Activated naive CD4-positive, alpha-beta T cell treated with anti-CD3 and anti-CD28 coated beads, Interleukin-2, amount 10 ng/mL, durations not matched to agents 7 days and 5 days (primary cell): ENCODE measurements at regions not wholly inside any gene's neighbourhood (a gene's known extent, or its start where the extent isn't known, plus 50 kb on each side); places are given as distances from the start of the nearest gene placed in this dataset.

Source experiments
- CTCF ChIA-PET: fragments of 350-600 bp; sonication (Branson Sonifier 250); formaldehyde crosslinking; loops from one replicate; lab custom pipeline; 2021; ENCODE audit warnings: antibody characterized with exemption; lab: Charles Lee
- DNase-seq: peaks from one replicate; pipeline ENCODE4 v3.0.0-alpha.2; 2020
- H3K27ac Mint-ChIP-seq: one replicate; pipeline ENCODE4 v1.8.0; 2021; ENCODE audit warnings: mild to moderate bottlenecking, moderate library complexity, mixed read lengths
- H3K27me3 Mint-ChIP-seq: one replicate; pipeline ENCODE4 v1.8.0; 2021; ENCODE audit warnings: mild to moderate bottlenecking, mixed read lengths
- H3K36me3 Mint-ChIP-seq: one replicate; pipeline ENCODE4 v1.8.0; 2021; ENCODE audit warnings: mixed read lengths
- H3K4me1 Mint-ChIP-seq: one replicate; pipeline ENCODE4 v1.8.0; 2021; ENCODE audit warnings: mixed read lengths
- H3K4me3 Mint-ChIP-seq: one replicate; pipeline ENCODE4 v1.8.0; 2021; ENCODE audit warnings: mild to moderate bottlenecking, moderate library complexity, mixed read lengths
- H3K9me3 Mint-ChIP-seq: one replicate; pipeline ENCODE4 v1.8.0; 2021; ENCODE audit warnings: mixed read lengths

DNA sequence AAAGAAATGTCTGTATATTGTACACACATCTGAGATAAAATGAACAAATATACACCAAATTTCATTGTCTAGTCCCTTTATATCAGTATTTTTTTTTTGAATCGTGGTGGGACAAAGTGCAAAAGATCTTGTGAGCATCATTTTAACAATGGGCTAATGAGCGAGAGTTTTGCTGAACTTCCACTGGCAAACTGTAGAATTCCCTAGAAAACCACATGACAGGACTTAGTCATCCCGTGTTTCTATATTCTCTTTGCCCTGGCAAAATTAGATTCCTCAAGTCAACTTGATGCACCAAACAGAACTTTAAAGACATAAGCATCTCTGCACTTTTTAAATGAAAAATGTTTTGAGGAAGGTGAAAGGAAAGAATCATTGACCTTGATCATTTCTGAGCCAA is 488.2 kb upstream of the PTBP2 start:
- Mint-ChIP-seq H3K36me3 (no peaks in the 10 kb centered on the region), H3K27me3 (no peaks in the 10 kb centered on the region), H3K4me1 (no peaks in the 10 kb centered on the region), H3K9me3 (no peaks in the 10 kb centered on the region), H3K4me3 (no peak overlapping the region), H3K27ac (no peak overlapping the region)
- CTCF ChIA-PET, result no interaction called here
- DNase-seq, result no peak

DNA sequence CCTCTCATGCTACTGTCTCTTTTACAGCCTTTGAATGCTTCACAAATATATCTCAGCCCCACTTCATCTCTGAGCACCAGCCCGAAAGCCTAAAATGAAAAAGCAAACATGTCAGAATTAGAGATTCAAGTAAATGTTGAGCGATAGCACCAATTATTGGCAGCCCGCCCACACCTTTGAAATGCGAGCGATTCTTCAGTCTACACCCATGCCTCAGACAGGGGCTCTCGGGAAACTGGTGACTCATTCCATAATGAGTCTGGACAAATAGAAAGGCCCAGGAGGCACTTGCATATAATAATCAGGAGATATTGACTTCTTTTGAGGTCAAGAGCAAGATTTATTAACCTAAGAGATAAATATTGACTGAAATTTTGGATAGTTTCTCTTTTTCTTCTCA is 487.3 kb upstream of the PTBP2 start:
- Mint-ChIP-seq H3K4me3 (no peak overlapping the region), H3K27me3 (no peaks in the 10 kb centered on the region), H3K27ac (no peak overlapping the region), H3K9me3 (no peaks in the 10 kb centered on the region), H3K36me3 (no peaks in the 10 kb centered on the region), H3K4me1 (no peaks in the 10 kb centered on the region)
- CTCF ChIA-PET, result no interaction called here
- DNase-seq, result no peak

DNA sequence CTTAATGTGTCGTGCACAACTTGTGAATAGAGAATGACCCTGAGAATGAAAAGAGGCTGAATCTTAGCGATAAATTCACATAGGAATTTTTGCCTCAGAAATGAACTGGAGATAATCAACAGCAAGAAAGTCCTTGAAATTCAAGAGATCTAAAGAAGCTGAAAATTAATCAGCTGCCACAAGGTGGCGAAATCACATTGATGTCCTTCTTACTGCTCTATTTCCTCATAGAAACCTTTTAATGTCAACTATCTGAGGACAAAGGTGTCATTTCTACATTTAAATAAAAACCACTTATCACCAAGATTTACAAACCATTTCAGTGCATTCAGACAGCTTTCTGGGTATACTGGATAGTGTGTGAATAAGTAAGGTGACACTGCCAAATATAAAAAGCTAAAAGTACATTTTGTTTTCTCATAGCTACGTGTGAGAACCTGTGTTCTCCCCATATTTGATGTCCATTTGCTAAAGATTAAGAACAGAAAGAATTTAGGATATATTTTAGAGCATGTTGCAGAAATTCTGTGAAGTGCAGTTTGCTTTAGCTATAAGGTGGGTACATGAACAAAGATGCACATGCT is 485.3 kb upstream of the PTBP2 start:
- CTCF ChIA-PET, result interaction anchor here (1.0 to 1.1 kb wide), 2 partner anchors 607 to 609 kb away, joined by 3 to 5 read pairs; no protein-coding TSS in a partner anchor

DNA sequence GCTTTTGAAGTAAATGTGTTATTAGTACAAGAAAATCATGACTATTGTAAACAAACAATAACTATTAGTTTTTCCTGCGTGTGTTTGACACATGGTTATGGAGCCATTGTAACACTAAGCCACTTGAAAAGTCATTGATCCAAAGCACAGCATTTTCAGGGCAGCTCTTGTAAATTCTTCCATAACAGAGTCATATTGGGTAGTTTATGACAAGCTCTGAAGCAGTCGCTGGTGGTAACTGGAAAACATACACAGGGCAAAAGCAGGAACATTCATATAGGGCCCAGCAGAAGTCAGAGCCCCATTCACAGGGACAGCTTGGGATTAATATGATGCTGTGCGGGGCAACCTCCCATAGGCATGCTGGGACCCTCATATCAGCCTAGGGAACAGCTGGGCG is 483.2 kb upstream of the PTBP2 start:
- Mint-ChIP-seq H3K36me3 (no peaks in the 10 kb centered on the region), H3K4me3 (no peak overlapping the region), H3K27ac (no peak overlapping the region), H3K9me3 (no peaks in the 10 kb centered on the region), H3K27me3 (no peaks in the 10 kb centered on the region), H3K4me1 (no peaks in the 10 kb centered on the region)
- CTCF ChIA-PET, result no interaction called here
- DNase-seq, result no peak

More for the DNA sequence above, 485.3 kb upstream of the PTBP2 start:
- Mint-ChIP-seq H3K27me3 (no peaks in the 10 kb centered on the region), H3K4me1 (no peaks in the 10 kb centered on the region), H3K36me3 (no peaks in the 10 kb centered on the region), H3K4me3 (no peak overlapping the region), H3K9me3 (no peaks in the 10 kb centered on the region), H3K27ac (no peak overlapping the region)
- DNase-seq, result no peak

DNA sequence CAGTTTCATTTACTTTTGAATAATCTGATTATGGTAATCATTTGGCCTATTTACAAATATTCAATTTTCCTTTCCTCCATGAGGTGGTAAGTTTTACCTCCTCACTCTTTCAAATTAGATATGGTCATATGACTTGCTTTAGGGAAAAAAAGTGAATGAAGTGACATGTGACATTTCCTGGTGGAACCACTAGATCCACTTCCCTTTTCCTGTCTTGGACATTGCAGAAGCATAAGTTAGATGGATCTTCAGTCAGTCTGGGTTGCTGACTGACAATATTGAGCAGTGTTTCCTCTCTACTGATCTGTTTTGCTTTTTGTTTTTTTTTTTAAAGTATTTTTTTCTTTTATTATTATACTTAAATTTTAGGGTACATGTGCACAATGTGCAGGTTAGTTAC is 481.1 kb upstream of the PTBP2 start:
- Mint-ChIP-seq H3K4me3 (no peak overlapping the region), H3K27me3 (no peaks in the 10 kb centered on the region), H3K4me1 (no peaks in the 10 kb centered on the region), H3K9me3 (no peaks in the 10 kb centered on the region), H3K36me3 (no peaks in the 10 kb centered on the region), H3K27ac (no peak overlapping the region)
- DNase-seq, result no peak
- CTCF ChIA-PET, result no interaction called here

DNA sequence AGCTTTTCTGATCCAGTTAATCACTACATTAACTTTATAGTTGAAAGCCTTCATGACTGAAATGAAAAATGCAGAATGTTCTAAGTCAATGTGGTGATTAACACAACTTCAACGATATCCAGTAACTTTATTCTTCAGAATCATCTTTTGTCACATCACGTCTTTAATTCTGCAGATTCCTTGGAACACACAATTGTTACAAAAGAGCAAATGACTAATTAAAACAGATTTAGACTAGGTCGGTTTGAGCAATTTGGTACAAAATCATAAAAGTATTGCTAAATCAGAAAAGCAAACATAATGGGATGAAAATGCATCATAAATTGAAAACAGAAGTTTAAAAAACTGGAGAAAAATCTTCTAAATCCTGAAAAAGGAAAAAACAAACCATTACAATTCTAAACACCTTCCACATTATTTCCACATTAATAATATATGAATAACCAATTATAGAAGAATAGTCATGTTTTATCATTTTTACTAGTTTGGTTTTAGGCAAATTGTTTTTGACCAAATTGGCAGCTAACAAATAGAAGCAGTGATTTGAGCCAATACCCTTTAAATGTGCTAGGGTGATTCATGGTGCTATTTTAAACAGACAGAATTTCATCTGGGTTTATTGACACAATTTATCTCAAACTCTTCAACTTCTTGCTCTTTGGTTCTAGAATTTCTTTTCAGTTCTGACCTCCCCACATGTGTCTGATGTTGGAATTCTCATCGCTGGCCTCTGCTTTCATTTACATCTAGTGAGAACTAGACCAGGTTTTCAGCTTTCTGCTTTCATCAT is 468.1 kb upstream of the PTBP2 start:
- H3K9me3 Mint-ChIP-seq, result no peaks in the 10 kb centered on the region
- DNase-seq, result no peak
- H3K27me3 Mint-ChIP-seq, result no peaks in the 10 kb centered on the region
- no peaks in the 10 kb centered on the region for H3K4me1 Mint-ChIP-seq
- CTCF ChIA-PET, result no interaction called here
- H3K36me3 Mint-ChIP-seq, result no peaks in the 10 kb centered on the region
- no peak overlapping the region for H3K27ac Mint-ChIP-seq
- no peak overlapping the region for H3K4me3 Mint-ChIP-seq

DNA sequence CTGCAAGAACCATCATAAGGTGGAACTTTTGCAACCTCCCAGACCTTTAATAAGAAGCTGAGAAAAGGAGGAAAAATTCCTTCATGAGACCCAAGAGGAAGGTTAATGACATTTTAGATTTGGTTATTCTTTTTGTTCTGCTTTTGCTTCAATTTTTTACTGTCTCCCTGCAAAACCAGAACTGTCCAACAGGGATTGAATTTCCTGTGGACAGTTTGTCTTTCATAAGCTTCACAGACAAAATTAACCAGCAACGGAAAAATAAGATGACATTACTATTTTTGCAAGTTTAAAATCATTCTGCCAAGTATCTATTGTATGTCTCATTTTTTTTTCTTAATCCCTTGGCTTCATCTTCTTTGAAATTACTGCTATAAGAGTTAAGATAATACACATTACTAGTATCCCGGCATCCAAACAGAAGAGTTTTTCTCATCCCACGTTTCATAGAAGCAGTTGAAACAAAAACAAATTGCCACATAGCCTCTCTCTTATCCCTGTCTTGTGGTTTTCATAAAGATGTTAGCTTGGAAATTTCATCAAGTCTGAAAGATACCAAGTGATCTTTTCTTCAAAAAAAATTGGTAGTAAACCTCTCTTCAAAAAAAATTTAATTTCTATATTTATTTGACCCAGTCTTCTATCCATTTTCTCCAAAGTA is 465.3 kb upstream of the PTBP2 start:
- H3K4me1 Mint-ChIP-seq, result no peaks in the 10 kb centered on the region
- H3K27me3 Mint-ChIP-seq, result no peaks in the 10 kb centered on the region
- no peak overlapping the region for H3K4me3 Mint-ChIP-seq
- CTCF ChIA-PET, result no interaction called here
- no peaks in the 10 kb centered on the region for H3K9me3 Mint-ChIP-seq
- no peak overlapping the region for H3K27ac Mint-ChIP-seq
- H3K36me3 Mint-ChIP-seq, result no peaks in the 10 kb centered on the region
- DNase-seq, result no peak

DNA sequence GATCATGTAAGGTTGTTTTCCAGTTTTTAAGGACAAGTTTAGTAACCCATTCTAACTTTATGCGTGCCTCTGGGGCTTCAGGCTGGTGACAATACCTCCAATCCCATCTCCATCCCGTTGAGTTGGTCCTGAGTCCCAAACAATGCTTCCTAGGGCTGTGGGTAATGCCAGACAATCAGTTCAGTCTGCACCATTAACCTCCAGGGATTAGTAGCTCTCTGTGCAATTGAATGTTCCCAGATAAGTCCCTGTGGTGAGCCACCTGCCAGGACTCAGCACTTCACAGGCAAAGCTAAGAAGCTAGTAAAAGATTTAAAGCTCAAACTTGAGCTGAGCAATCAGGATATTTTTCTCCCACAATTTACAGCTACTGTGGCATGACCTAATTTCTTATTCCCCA is 462.2 kb upstream of the PTBP2 start:
- CTCF ChIA-PET, result no interaction called here
- Mint-ChIP-seq H3K27me3 (no peaks in the 10 kb centered on the region), H3K36me3 (no peaks in the 10 kb centered on the region), H3K27ac (no peak overlapping the region), H3K4me1 (no peaks in the 10 kb centered on the region), H3K4me3 (no peak overlapping the region), H3K9me3 (no peaks in the 10 kb centered on the region)
- no peak for DNase-seq

DNA sequence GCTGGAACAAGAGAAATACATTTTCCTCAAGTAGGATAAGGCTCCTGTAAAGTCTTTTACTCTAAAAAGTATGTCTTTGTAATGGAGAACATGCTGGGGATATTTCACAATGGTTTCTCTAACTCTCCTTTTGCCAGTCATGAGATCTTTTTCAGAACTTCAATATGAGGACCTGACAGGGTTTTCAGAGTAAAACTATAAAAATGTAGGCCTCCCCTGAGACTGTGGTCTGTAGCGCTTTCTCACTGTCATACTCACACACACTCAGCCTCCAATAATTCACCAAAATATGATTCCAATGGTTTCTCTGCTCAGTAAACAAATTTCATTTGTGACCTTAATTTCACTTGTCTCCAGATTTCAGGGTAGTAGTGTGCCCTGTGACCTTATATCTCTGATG is 440.1 kb upstream of the PTBP2 start:
- DNase-seq, result no peak
- Mint-ChIP-seq H3K4me3 (no peak overlapping the region), H3K27ac (no peak overlapping the region), H3K27me3 (no peaks in the 10 kb centered on the region), H3K36me3 (no peaks in the 10 kb centered on the region), H3K4me1 (no peaks in the 10 kb centered on the region), H3K9me3 (peaks cover 19% of the 10 kb centered on the region)
- CTCF ChIA-PET, result no interaction called here

DNA sequence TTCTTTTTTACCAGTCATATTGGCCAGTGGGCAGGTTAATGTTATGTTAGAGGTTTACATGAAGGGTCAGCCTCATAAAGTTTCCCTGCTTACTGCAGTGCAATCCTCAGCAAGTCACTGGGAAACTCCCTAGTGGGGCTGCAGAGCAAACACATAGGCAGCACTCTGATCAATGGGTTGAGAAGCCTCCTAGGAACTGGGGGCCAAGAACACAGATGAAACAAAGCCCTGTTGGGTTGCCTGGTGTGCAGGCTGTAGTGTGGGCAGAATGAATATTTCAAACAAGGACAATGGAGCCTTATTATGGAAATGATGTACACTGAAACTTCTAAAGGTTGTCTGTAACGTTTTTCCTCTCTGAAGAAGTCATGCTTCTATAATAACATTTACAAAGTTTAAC is 431.6 kb upstream of the PTBP2 start:
- H3K9me3 Mint-ChIP-seq, result peaks cover 12% of the 10 kb centered on the region
- no peak for DNase-seq
- no peaks in the 10 kb centered on the region for H3K4me1 Mint-ChIP-seq
- H3K4me3 Mint-ChIP-seq, result no peak overlapping the region
- CTCF ChIA-PET, result no interaction called here
- H3K36me3 Mint-ChIP-seq, result no peaks in the 10 kb centered on the region
- H3K27me3 Mint-ChIP-seq, result no peaks in the 10 kb centered on the region
- no peak overlapping the region for H3K27ac Mint-ChIP-seq

DNA sequence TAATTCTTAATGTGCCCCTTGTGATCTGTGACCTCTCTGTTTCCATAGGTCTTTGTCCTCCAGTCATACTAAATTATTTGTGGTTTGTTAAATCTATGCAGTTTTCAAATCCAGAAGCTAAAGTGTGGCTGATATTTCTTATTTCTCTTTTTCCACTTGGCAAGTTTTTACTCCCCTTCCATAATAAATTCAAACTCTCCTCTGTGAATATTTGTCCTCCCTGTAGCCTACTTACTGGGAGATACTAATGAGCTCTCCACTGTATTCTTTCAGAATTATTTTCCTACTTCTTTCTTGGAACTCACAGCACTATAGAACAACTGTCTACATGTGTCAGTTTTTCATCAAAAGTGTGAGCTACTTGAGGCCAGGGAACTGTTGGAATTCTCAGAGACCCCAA is 430.8 kb upstream of the PTBP2 start:
- DNase-seq, result no peak
- Mint-ChIP-seq H3K27ac (no peak overlapping the region), H3K9me3 (peaks cover 12% of the 10 kb centered on the region), H3K4me1 (no peaks in the 10 kb centered on the region), H3K27me3 (no peaks in the 10 kb centered on the region), H3K36me3 (no peaks in the 10 kb centered on the region), H3K4me3 (no peak overlapping the region)
- CTCF ChIA-PET, result no interaction called here

DNA sequence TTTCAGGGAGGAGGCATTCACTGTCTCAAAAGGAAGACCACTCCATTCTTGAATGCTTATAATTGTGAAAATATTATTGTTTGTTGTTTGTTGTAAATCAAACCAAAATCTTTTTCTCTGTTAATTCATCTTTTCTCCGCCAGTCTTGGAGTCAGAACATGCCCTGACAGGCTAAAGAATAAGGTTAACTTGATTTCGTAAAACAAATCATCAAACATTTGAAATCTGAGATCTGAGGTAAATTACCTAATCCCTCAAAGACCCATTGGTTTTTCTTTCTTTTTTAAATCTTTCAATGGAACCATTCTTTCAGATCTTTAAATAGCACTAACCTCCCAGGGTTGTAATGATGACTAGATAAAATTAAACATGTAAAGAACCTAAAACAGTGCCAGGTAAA is 430.1 kb upstream of the PTBP2 start:
- Mint-ChIP-seq H3K4me3 (no peak overlapping the region), H3K27me3 (no peaks in the 10 kb centered on the region), H3K9me3 (peaks cover 9% of the 10 kb centered on the region), H3K27ac (no peak overlapping the region), H3K4me1 (no peaks in the 10 kb centered on the region), H3K36me3 (no peaks in the 10 kb centered on the region)
- no peak for DNase-seq
- CTCF ChIA-PET, result no interaction called here

DNA sequence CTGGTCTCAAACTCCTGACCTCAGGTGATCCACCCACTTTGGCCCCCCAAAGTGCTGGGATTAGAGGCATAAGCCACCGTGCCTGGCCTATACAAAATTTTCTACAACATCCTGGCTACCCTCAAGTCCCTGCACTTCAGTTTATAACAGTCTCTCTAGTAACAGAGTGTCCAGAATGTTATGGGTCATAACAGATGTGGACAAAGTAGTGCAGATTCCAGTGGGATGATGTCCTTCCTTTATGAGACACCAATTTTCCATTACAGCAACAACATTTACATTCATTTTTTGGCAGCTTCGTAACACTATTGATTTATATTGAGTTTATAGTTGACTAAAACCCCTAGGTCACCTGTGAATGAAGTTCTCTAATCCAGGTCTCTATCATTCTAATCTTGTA is 429.4 kb upstream of the PTBP2 start:
- Mint-ChIP-seq H3K27ac (no peak overlapping the region), H3K9me3 (peaks cover 6% of the 10 kb centered on the region), H3K4me1 (no peaks in the 10 kb centered on the region)

DNA sequence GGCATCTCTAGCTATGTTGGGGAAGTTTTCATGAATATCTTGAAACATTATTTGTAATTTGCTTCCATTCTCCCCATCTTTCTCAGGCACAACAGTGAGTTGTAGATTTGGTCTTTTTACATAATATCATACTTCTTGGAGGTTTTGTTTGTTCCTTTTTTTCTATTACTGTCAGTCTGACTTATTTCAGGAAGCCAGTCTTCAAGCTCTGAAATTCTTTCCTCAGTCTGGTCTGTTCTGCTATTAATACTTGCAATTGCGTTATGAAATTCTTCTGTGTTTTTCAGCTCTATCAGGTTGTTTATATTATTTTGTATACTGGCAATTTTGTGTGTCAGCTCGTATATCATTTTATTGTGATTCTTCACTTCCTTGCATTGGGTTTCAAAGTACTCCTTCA is 424.6 kb upstream of the PTBP2 start:
- CTCF ChIA-PET, result no interaction called here
- no peaks in the 10 kb centered on the region for H3K27me3 Mint-ChIP-seq
- H3K4me3 Mint-ChIP-seq, result no peak overlapping the region
- DNase-seq, result no peak
- H3K9me3 Mint-ChIP-seq, result peaks cover 2% of the 10 kb centered on the region
- no peaks in the 10 kb centered on the region for H3K4me1 Mint-ChIP-seq
- H3K36me3 Mint-ChIP-seq, result no peaks in the 10 kb centered on the region
- H3K27ac Mint-ChIP-seq, result no peak overlapping the region

More for the DNA sequence above, 429.4 kb upstream of the PTBP2 start:
- Mint-ChIP-seq H3K36me3 (no peaks in the 10 kb centered on the region), H3K4me3 (no peak overlapping the region), H3K27me3 (no peaks in the 10 kb centered on the region)
- no peak for DNase-seq
- CTCF ChIA-PET, result no interaction called here
